ENCODE measurements at regions not wholly inside any gene's neighbourhood (a gene's known extent, or its start where the extent isn't known, plus 50 kb on each side); places are given as distances from the start of the nearest gene placed in this dataset.

- DNase-seq = no peak
Measured at GRCh38 chr14:58816416-58817115, 178.8 kb downstream of the DACT1 start.

GRCh38 chr14:58817846-58818245 is 180.1 kb downstream of the DACT1 start:
- no peak for DNase-seq

- no peak for DNase-seq
Measured at GRCh38 chr14:58820032-58820431, 182.3 kb downstream of the DACT1 start.

- DNase-seq = peak; percentile 26
Measured at GRCh38 chr14:58821421-58821820, 183.7 kb downstream of the DACT1 start.

GRCh38 chr14:58822856-58823255 is 185.1 kb downstream of the DACT1 start:
- DNase-seq = no peak

- DNase-seq = no peak
Measured at GRCh38 chr14:58823312-58823711, 185.6 kb downstream of the DACT1 start.

- peak; percentile 44 for DNase-seq
Measured at GRCh38 chr14:58824106-58824505, 186.3 kb downstream of the DACT1 start.

- DNase-seq = no peak
Measured at GRCh38 chr14:58824796-58825195, 187.0 kb downstream of the DACT1 start.

- DNase-seq = no peak
Measured at GRCh38 chr14:58825606-58826005, 187.8 kb downstream of the DACT1 start.

- DNase-seq = no peak
Measured at GRCh38 chr14:58826845-58827686, 189.3 kb downstream of the DACT1 start.

- no peak for DNase-seq
Measured at GRCh38 chr14:58828298-58828697, 190.5 kb downstream of the DACT1 start.

GRCh38 chr14:58829594-58829993 is 191.8 kb downstream of the DACT1 start:
- no peak for DNase-seq

GRCh38 chr14:58830121-58830520 is 192.4 kb downstream of the DACT1 start:
- DNase-seq = no peak

- no peak for DNase-seq
Measured at GRCh38 chr14:58832095-58832521, 194.3 kb downstream of the DACT1 start.

GRCh38 chr14:58833634-58834378 is 196.0 kb downstream of the DACT1 start:
- no peak for DNase-seq

- no peak for DNase-seq
Measured at GRCh38 chr14:58836303-58836974, 198.7 kb downstream of the DACT1 start.

- DNase-seq = no peak
Measured at GRCh38 chr14:58839233-58839632, 201.5 kb downstream of the DACT1 start.

- DNase-seq = no peak
Measured at GRCh38 chr14:58844544-58844943, 206.8 kb downstream of the DACT1 start.

GRCh38 chr14:58846682-58847465 is 209.1 kb downstream of the DACT1 start:
- DNase-seq = no peak

- DNase-seq = no peak
Measured at GRCh38 chr14:58848365-58848764, 210.6 kb downstream of the DACT1 start.

- DNase-seq = no peak
Measured at GRCh38 chr14:58849601-58850000, 211.8 kb downstream of the DACT1 start.

GRCh38 chr14:58850011-58850410 is 212.2 kb downstream of the DACT1 start:
- DNase-seq = no peak

All from NCI-H226 (cell line).